ENCODE measurements at regions not wholly inside any gene's neighbourhood (a gene's known extent, or its start where the extent isn't known, plus 50 kb on each side); places are given as distances from the start of the nearest gene placed in this dataset.

GRCh38 chr6:113522376-113522775 is 334.8 kb upstream of the MARCKS start:
- DNase-seq = no peak
- no peak for ATAC-seq
- no peak overlapping the region for H3K27ac Mint-ChIP-seq
- no peak overlapping the region for H3K4me3 Mint-ChIP-seq
- no peaks in the 10 kb centered on the region for H3K36me3 Mint-ChIP-seq (ENCODE audit: low read depth)
- H3K4me1 Mint-ChIP-seq = no peaks in the 10 kb centered on the region
- peaks cover 2% of the 10 kb centered on the region for H3K27me3 Mint-ChIP-seq
- H3K9me3 Mint-ChIP-seq = no peaks in the 10 kb centered on the region

GRCh38 chr6:113524826-113525225 is 332.3 kb upstream of the MARCKS start:
- no peak overlapping the region for H3K27ac Mint-ChIP-seq
- DNase-seq (no peak), ATAC-seq (no peak)
- H3K4me3 Mint-ChIP-seq = no peak overlapping the region
- no peaks in the 10 kb centered on the region for H3K4me1 Mint-ChIP-seq
- no peaks in the 10 kb centered on the region for H3K9me3 Mint-ChIP-seq
- peaks cover 2% of the 10 kb centered on the region for H3K27me3 Mint-ChIP-seq
- no peaks in the 10 kb centered on the region for H3K36me3 Mint-ChIP-seq (ENCODE audit: low read depth)

GRCh38 chr6:113526553-113526952 is 330.6 kb upstream of the MARCKS start:
- ATAC-seq (no peak), DNase-seq (no peak)
- Mint-ChIP-seq H3K9me3 (no peaks in the 10 kb centered on the region), H3K4me3 (no peak overlapping the region), H3K27me3 (peaks cover 2% of the 10 kb centered on the region), H3K36me3 (ENCODE audit: low read depth) (no peaks in the 10 kb centered on the region), H3K4me1 (no peaks in the 10 kb centered on the region), H3K27ac (no peak overlapping the region)

- H3K27me3 Mint-ChIP-seq = peaks cover 2% of the 10 kb centered on the region
- no peak overlapping the region for H3K4me3 Mint-ChIP-seq
- H3K4me1 Mint-ChIP-seq = no peaks in the 10 kb centered on the region
- H3K9me3 Mint-ChIP-seq = no peaks in the 10 kb centered on the region
- ATAC-seq (no peak), DNase-seq (no peak)
- no peaks in the 10 kb centered on the region for H3K36me3 Mint-ChIP-seq (ENCODE audit: low read depth)
- no peak overlapping the region for H3K27ac Mint-ChIP-seq
Observed at GRCh38 chr6:113526995-113527394, 330.1 kb upstream of the MARCKS start.

- Mint-ChIP-seq H3K9me3 (no peaks in the 10 kb centered on the region), H3K27ac (no peak overlapping the region), H3K27me3 (peaks cover 2% of the 10 kb centered on the region), H3K36me3 (ENCODE audit: low read depth) (no peaks in the 10 kb centered on the region), H3K4me3 (no peak overlapping the region), H3K4me1 (no peaks in the 10 kb centered on the region)
- DNase-seq (no peak), ATAC-seq (no peak)
Observed at GRCh38 chr6:113528111-113528510, 329.0 kb upstream of the MARCKS start.

GRCh38 chr6:113529196-113529595 is 327.9 kb upstream of the MARCKS start:
- ATAC-seq (no peak), DNase-seq (no peak)
- no peaks in the 10 kb centered on the region for H3K27me3 Mint-ChIP-seq

GRCh38 chr6:113529879-113530278 is 327.3 kb upstream of the MARCKS start:
- Mint-ChIP-seq H3K9me3 (no peaks in the 10 kb centered on the region), H3K27me3 (no peaks in the 10 kb centered on the region), H3K4me3 (no peak overlapping the region), H3K4me1 (no peaks in the 10 kb centered on the region), H3K27ac (no peak overlapping the region), H3K36me3 (ENCODE audit: low read depth) (no peaks in the 10 kb centered on the region)
- DNase-seq = no peak
- no peak for ATAC-seq

More at GRCh38 chr6:113529196-113529595, 327.9 kb upstream of the MARCKS start:
- H3K27ac Mint-ChIP-seq = no peak overlapping the region
- no peaks in the 10 kb centered on the region for H3K36me3 Mint-ChIP-seq (ENCODE audit: low read depth)
- H3K4me3 Mint-ChIP-seq = no peak overlapping the region
- H3K4me1 Mint-ChIP-seq = no peaks in the 10 kb centered on the region
- H3K9me3 Mint-ChIP-seq = no peaks in the 10 kb centered on the region

GRCh38 chr6:113530769-113531168 is 326.4 kb upstream of the MARCKS start:
- Mint-ChIP-seq H3K4me1 (no peaks in the 10 kb centered on the region), H3K36me3 (ENCODE audit: low read depth) (no peaks in the 10 kb centered on the region), H3K27ac (no peak overlapping the region), H3K27me3 (no peaks in the 10 kb centered on the region), H3K9me3 (no peaks in the 10 kb centered on the region), H3K4me3 (no peak overlapping the region)
- no peak for DNase-seq
- no peak for ATAC-seq

GRCh38 chr6:113539202-113539601 is 317.9 kb upstream of the MARCKS start:
- no peaks in the 10 kb centered on the region for H3K9me3 Mint-ChIP-seq
- H3K27ac Mint-ChIP-seq = no peak overlapping the region
- H3K36me3 Mint-ChIP-seq (ENCODE audit: low read depth) = no peaks in the 10 kb centered on the region
- no peaks in the 10 kb centered on the region for H3K27me3 Mint-ChIP-seq
- ATAC-seq = no peak
- no peak overlapping the region for H3K4me3 Mint-ChIP-seq
- no peaks in the 10 kb centered on the region for H3K4me1 Mint-ChIP-seq
- no peak for DNase-seq

GRCh38 chr6:113539623-113540022 is 317.5 kb upstream of the MARCKS start:
- no peak overlapping the region for H3K4me3 Mint-ChIP-seq
- no peak for ATAC-seq
- H3K4me1 Mint-ChIP-seq = no peaks in the 10 kb centered on the region
- H3K27ac Mint-ChIP-seq = no peak overlapping the region
- no peak for DNase-seq
- no peaks in the 10 kb centered on the region for H3K9me3 Mint-ChIP-seq
- H3K27me3 Mint-ChIP-seq = no peaks in the 10 kb centered on the region
- H3K36me3 Mint-ChIP-seq (ENCODE audit: low read depth) = no peaks in the 10 kb centered on the region

- no peaks in the 10 kb centered on the region for H3K27me3 Mint-ChIP-seq
- no peak overlapping the region for H3K27ac Mint-ChIP-seq
- DNase-seq (no peak), ATAC-seq (no peak)
- no peak overlapping the region for H3K4me3 Mint-ChIP-seq
- no peaks in the 10 kb centered on the region for H3K4me1 Mint-ChIP-seq
- peaks cover 3% of the 10 kb centered on the region for H3K36me3 Mint-ChIP-seq (ENCODE audit: low read depth)
- H3K9me3 Mint-ChIP-seq = peaks cover 5% of the 10 kb centered on the region
Observed at GRCh38 chr6:113540466-113540865, 316.7 kb upstream of the MARCKS start.

- Mint-ChIP-seq H3K9me3 (peaks cover 22% of the 10 kb centered on the region), H3K4me1 (no peaks in the 10 kb centered on the region), H3K27ac (no peak overlapping the region)
Observed at GRCh38 chr6:113551168-113551567, 306.0 kb upstream of the MARCKS start.

GRCh38 chr6:113556775-113557174 is 300.4 kb upstream of the MARCKS start:
- Mint-ChIP-seq H3K9me3 (peaks cover 9% of the 10 kb centered on the region), H3K27me3 (no peaks in the 10 kb centered on the region), H3K36me3 (ENCODE audit: low read depth) (no peaks in the 10 kb centered on the region), H3K4me3 (no peak overlapping the region), H3K27ac (no peak overlapping the region), H3K4me1 (no peaks in the 10 kb centered on the region)
- DNase-seq = no peak
- ATAC-seq = no peak

More at GRCh38 chr6:113551168-113551567, 306.0 kb upstream of the MARCKS start:
- no peaks in the 10 kb centered on the region for H3K36me3 Mint-ChIP-seq (ENCODE audit: low read depth)
- H3K4me3 Mint-ChIP-seq = no peak overlapping the region
- H3K27me3 Mint-ChIP-seq = no peaks in the 10 kb centered on the region
- DNase-seq = no peak
- no peak for ATAC-seq

- Mint-ChIP-seq H3K9me3 (peaks cover 5% of the 10 kb centered on the region), H3K4me3 (no peak overlapping the region), H3K27ac (no peak overlapping the region), H3K27me3 (peaks cover 3% of the 10 kb centered on the region), H3K4me1 (no peaks in the 10 kb centered on the region), H3K36me3 (ENCODE audit: low read depth) (no peaks in the 10 kb centered on the region)
- DNase-seq (no peak), ATAC-seq (no peak)
Observed at GRCh38 chr6:113558431-113558830, 298.7 kb upstream of the MARCKS start.

GRCh38 chr6:113558966-113559365 is 298.2 kb upstream of the MARCKS start:
- Mint-ChIP-seq H3K9me3 (peaks cover 5% of the 10 kb centered on the region), H3K4me3 (no peak overlapping the region), H3K36me3 (ENCODE audit: low read depth) (no peaks in the 10 kb centered on the region), H3K27ac (no peak overlapping the region), H3K4me1 (no peaks in the 10 kb centered on the region), H3K27me3 (peaks cover 3% of the 10 kb centered on the region)
- ATAC-seq (no peak), DNase-seq (no peak)

GRCh38 chr6:113560376-113560775 is 296.8 kb upstream of the MARCKS start:
- DNase-seq = no peak
- no peak for ATAC-seq
- no peak overlapping the region for H3K4me3 Mint-ChIP-seq
- H3K9me3 Mint-ChIP-seq = peaks cover 5% of the 10 kb centered on the region
- no peak overlapping the region for H3K27ac Mint-ChIP-seq
- H3K36me3 Mint-ChIP-seq (ENCODE audit: low read depth) = no peaks in the 10 kb centered on the region
- peaks cover 3% of the 10 kb centered on the region for H3K27me3 Mint-ChIP-seq
- H3K4me1 Mint-ChIP-seq = peaks cover 2% of the 10 kb centered on the region
